HFFc6 (cell line): ENCODE measurements at regions not wholly inside any gene's neighbourhood (a gene's known extent, or its start where the extent isn't known, plus 50 kb on each side); places are given as distances from the start of the nearest gene placed in this dataset.

Experiments used
- DNase-seq: peaks from one replicate; pipeline ENCODE4 v3.0.0-alpha.2; 2018
- H3K27ac Mint-ChIP-seq: 2 replicates; pipeline ENCODE4 v1.8.0; 2020; ENCODE audit warnings: mild to moderate bottlenecking, mixed read lengths
- H3K27me3 Mint-ChIP-seq: 2 replicates; pipeline ENCODE4 v1.8.0; 2021; ENCODE audit warnings: mild to moderate bottlenecking, moderate library complexity, mixed read lengths; ENCODE audit not compliant: insufficient read depth
- H3K36me3 Mint-ChIP-seq: 2 replicates; pipeline ENCODE4 v1.8.0; 2021; ENCODE audit warnings: low read depth, mixed read lengths
- H3K4me1 Mint-ChIP-seq: 2 replicates; pipeline ENCODE4 v1.8.0; 2020; ENCODE audit warnings: low read depth, mixed read lengths
- H3K4me3 Mint-ChIP-seq: 2 replicates; pipeline ENCODE4 v1.8.0; 2020; ENCODE audit warnings: mild to moderate bottlenecking, moderate library complexity, mixed read lengths
- H3K9me3 Mint-ChIP-seq: 2 replicates; pipeline ENCODE4 v1.8.0; 2020; ENCODE audit warnings: mild to moderate bottlenecking, mixed read lengths
- CTCF ChIP-seq: fragments of 200-600 bp; sonication (generic); IDR thresholded peaks from 2 replicates; pipeline ENCODE4 v1.5.0; 2021; ENCODE audit warnings: antibody characterized with exemption, mild to moderate bottlenecking

- no peak for DNase-seq
- H3K27ac Mint-ChIP-seq, result no peak overlapping the region
- no peaks in the 10 kb centered on the region for H3K9me3 Mint-ChIP-seq
- H3K4me3 Mint-ChIP-seq, result no peak overlapping the region
- TF ChIP-seq CTCF, result no peak
- no peaks in the 10 kb centered on the region for H3K27me3 Mint-ChIP-seq
- H3K4me1 Mint-ChIP-seq, result peaks cover 11% of the 10 kb centered on the region
- no peaks in the 10 kb centered on the region for H3K36me3 Mint-ChIP-seq
Observed at GRCh38 chr3:106197532-106198194, 328.9 kb upstream of the CBLB start.

GRCh38 chr3:106204160-106204868 is 335.5 kb upstream of the CBLB start:
- H3K27me3 Mint-ChIP-seq, result no peaks in the 10 kb centered on the region
- H3K9me3 Mint-ChIP-seq, result no peaks in the 10 kb centered on the region
- H3K36me3 Mint-ChIP-seq, result peaks cover 6% of the 10 kb centered on the region; the same call in 1 of the 2 replicates
- DNase-seq, result no peak
- peaks cover 28% of the 10 kb centered on the region for H3K4me1 Mint-ChIP-seq
- no peak for TF ChIP-seq CTCF
- no peak overlapping the region for H3K4me3 Mint-ChIP-seq
- H3K27ac Mint-ChIP-seq, result no peak overlapping the region

- H3K4me1 Mint-ChIP-seq, result peaks cover 28% of the 10 kb centered on the region
- H3K4me3 Mint-ChIP-seq, result peak overlapping the region; percentile 68
- DNase-seq, result no peak
- H3K27ac Mint-ChIP-seq, result peak overlapping the region; percentile 86
- H3K9me3 Mint-ChIP-seq, result no peaks in the 10 kb centered on the region
- no peak for TF ChIP-seq CTCF
- H3K27me3 Mint-ChIP-seq, result no peaks in the 10 kb centered on the region
- H3K36me3 Mint-ChIP-seq, result peaks cover 6% of the 10 kb centered on the region; the same call in 1 of the 2 replicates
Observed at GRCh38 chr3:106206146-106206545, 337.3 kb upstream of the CBLB start.

DNA sequence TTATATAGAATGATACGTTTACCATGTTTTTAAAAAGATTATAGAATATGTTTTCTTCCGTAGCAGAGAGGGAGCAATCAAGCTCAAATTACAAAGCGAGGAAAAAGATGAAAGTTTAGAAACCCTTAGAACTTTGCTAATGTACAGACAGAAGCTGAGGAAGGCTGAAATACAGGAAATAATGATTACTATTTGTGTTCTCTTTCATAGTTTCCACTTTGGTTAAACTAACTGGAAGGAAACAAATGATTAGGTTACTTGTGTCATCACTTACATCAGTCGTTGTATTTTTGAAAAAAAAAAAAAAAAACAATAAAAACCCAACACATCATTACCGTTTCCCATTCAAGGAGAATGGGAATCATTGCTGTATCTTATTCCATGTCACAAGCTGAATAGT is 337.8 kb upstream of the CBLB start:
- peaks cover 6% of the 10 kb centered on the region; the same call in 1 of the 2 replicates for H3K36me3 Mint-ChIP-seq
- H3K27ac Mint-ChIP-seq, result peak overlapping the region; percentile 86
- peaks cover 28% of the 10 kb centered on the region for H3K4me1 Mint-ChIP-seq
- no peaks in the 10 kb centered on the region for H3K9me3 Mint-ChIP-seq
- H3K4me3 Mint-ChIP-seq, result peak overlapping the region; percentile 68
- no peak for DNase-seq
- no peak for TF ChIP-seq CTCF
- H3K27me3 Mint-ChIP-seq, result no peaks in the 10 kb centered on the region

DNA sequence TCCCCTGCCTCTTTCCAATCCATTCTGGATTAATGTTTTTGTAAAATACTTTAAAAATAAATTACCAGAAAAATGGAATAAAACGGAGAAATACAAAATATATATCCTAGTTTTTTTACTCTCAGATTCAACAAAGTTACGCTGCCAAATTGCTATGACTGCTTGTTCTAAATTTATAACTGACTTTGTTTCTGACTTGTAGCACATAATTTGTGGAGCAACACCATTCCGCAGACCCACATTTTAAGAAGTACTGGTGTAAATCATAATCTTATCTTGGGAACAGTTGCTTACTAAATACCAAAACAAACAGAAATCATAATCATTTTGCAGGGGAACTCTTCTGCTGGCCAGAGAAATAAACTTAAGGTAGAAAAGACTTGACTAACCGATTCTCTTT is 339.4 kb upstream of the CBLB start:
- no peak overlapping the region for H3K27ac Mint-ChIP-seq
- H3K27me3 Mint-ChIP-seq, result no peaks in the 10 kb centered on the region
- no peak for TF ChIP-seq CTCF
- peaks cover 6% of the 10 kb centered on the region; the same call in 1 of the 2 replicates for H3K36me3 Mint-ChIP-seq
- H3K4me1 Mint-ChIP-seq, result peaks cover 37% of the 10 kb centered on the region
- H3K9me3 Mint-ChIP-seq, result no peaks in the 10 kb centered on the region
- no peak overlapping the region for H3K4me3 Mint-ChIP-seq
- no peak for DNase-seq
